Breast epithelium (tissue), 3 donors: ENCODE measurements at regions not wholly inside any gene's neighbourhood (a gene's known extent, or its start where the extent isn't known, plus 50 kb on each side); places are given as distances from the start of the nearest gene placed in this dataset.

Source experiments
- POLR2A ChIP-seq: fragments of 450-650 bp; IDR thresholded peaks from one replicate; pipeline ENCODE4 v1.6.1; 2016; ENCODE audit warnings: antibody characterized with exemption, mild to moderate bottlenecking, moderate library complexity
- TF ChIP-seq, protein P1 (sequence below), 3 donors: fragments of 450-650 bp; IDR thresholded peaks; one replicate each; pipeline ENCODE4 v1.5.1; 2016 to 2017; ENCODE audit warnings: antibody characterized with exemption in 3 of 3, mild to moderate bottlenecking in 3 of 3, moderate library complexity in 3 of 3

DNA sequence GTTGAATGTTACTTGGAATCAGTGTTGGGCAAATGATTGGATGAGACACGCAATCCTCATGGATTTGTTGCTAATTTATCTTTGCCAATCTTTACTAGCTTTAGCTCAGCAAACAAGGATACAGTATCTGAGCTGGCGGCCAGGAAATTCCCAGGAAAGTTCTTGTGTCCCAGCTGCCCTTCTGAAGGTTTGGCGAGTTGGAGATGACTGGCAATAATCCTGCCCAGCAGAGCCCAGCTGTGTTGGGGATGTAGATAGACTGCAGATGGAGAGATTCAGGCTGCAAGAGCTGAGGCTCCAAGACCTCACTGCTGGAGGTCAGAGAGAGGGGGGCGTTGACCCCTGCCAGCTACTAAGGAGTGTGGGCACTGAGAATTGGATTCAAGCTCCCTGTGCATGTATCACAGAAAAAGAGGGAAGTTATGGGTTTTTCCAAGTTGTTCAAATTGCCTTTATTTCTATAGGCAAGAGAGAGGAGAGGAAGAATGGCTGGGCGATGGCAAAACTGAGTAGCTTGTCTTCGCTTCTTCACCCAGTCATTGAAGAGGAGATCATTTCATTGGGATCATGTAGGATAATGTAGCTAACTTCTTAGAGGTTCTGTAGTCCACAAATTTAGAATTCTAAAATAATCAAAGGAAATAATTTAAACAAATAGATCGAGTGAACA, 506.8 kb upstream of the LRATD1 start:
- TF ChIP-seq, protein P1, sequence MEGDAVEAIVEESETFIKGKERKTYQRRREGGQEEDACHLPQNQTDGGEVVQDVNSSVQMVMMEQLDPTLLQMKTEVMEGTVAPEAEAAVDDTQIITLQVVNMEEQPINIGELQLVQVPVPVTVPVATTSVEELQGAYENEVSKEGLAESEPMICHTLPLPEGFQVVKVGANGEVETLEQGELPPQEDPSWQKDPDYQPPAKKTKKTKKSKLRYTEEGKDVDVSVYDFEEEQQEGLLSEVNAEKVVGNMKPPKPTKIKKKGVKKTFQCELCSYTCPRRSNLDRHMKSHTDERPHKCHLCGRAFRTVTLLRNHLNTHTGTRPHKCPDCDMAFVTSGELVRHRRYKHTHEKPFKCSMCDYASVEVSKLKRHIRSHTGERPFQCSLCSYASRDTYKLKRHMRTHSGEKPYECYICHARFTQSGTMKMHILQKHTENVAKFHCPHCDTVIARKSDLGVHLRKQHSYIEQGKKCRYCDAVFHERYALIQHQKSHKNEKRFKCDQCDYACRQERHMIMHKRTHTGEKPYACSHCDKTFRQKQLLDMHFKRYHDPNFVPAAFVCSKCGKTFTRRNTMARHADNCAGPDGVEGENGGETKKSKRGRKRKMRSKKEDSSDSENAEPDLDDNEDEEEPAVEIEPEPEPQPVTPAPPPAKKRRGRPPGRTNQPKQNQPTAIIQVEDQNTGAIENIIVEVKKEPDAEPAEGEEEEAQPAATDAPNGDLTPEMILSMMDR (IDR thresholded peaks at IDR 0.05) = no peak
- no peak for TF ChIP-seq POLR2A
